GM19043 (cell line): ENCODE measurements at regions not wholly inside any gene's neighbourhood (a gene's known extent, or its start where the extent isn't known, plus 50 kb on each side); places are given as distances from the start of the nearest gene placed in this dataset.
"Not testable (repeated sequence)": the region's sequence is repeated elsewhere in the genome, so short reads cannot be mapped to it uniquely, and the experiment has no call there.

Experiments used
- ATAC-seq: cut with Tn5 transposase; IDR thresholded peaks from one replicate; pipeline ENCODE4 v1.9.1; 2021; ENCODE audit warnings: low read depth; ENCODE audit not compliant: unreplicated experiment

DNA sequence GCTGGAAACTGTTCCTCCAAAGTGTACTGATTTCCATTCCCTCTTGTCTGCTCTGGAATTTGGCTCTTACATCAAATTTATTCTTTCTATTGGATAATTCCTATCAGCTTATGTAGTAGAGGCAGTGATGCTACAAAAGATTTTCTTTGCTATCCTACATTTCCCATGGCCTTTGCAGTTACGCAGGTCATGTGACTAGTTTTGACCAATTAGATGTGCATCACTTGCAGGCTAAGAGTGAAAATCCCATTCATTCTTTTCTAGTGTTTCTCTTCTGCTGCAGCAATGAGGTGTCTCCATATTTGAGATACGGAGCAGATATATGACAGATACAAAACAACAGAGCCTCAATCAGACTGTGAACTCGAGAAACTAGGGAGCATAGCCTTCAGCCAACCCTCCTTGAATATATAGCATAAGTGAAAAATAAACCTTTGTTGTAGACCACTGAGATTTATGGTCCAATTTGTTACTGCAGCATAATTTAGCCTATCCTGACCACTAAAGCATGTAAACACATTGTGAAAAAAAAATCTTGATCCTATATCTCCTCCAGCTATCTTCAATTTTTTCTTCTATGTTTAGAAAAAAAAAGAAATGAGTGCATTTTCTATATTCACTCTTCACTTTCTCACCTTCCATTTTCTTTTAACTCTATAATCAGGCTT is 102.0 kb downstream of the HNMT start:
- ATAC-seq, result no peak

GRCh38 chr2:138066841-138067240 is 102.6 kb downstream of the HNMT start:
- no peak for ATAC-seq

DNA sequence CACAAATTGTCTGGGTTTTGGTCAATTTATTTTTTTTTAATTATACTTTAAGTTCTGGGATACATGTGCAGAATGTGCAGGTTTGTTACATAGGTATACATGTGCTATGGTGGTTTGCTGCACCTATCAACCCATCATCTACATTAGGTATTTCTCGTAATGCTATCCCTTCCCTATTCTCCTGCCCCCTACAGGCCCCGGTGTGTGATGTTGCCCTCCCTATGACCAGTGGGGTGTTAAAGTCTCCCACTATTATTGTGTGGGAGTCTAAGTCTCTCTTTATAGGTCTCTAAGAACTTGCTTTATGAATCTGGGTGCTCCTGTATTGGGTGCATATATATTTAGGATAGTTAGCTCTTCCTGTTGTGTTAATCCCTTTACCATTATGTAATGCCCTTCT is 104.4 kb downstream of the HNMT start:
- not testable (repeated sequence) for ATAC-seq

DNA sequence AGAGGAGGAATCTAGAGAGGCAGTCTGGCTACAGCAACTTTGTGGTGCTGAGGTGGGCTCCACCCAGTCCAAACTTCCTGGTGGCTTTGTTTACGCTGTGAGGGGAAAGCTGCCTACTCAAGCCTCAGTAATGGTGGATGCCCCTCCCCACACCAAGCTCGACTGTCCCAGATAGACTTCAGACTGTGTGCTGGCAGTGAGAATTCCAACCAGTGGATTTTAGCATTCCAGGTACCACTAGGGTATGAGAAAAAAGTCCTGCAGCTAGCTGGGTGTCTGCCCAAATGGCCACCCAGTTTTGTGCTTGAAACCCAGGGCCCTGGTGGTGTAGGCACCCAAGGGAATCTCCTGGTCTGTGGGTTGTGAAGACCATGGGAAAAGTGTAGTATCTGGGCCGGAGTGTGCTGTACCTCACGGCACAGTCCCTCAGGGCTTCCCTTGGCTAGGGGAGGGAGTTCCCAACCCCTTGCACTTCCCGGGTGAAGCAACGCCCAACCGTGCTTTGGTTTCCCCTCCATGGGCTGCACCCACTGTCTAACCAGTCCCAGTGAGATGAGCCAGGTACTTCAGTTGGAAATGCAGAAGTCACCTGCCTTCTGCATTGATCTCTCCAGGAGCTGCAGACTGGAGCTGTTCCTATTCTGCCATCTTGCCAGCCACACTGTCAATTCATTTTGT is 106.9 kb downstream of the HNMT start:
- not testable (repeated sequence) for ATAC-seq

GRCh38 chr2:138071720-138072719 is 107.7 kb downstream of the HNMT start:
- ATAC-seq, result no peak

DNA sequence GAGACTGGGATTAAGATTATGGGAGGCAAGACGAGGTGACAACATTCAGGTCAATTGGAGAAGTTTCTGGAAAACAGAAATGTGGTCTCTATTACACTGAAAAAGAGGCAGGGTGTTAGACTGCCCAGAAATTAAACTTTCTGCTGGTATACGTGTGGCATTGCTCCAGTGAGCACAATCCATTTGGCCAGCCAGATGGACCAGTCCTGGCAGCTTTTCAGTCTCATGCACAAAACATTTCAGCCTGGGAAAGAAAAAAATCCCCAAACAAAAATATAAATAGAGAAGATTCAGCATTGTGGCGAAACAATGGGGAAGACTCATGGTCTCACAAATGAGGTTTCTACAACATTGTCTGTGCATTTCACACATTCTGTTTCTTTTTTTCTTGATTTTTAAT is 113.9 kb downstream of the HNMT start:
- no peak for ATAC-seq

DNA sequence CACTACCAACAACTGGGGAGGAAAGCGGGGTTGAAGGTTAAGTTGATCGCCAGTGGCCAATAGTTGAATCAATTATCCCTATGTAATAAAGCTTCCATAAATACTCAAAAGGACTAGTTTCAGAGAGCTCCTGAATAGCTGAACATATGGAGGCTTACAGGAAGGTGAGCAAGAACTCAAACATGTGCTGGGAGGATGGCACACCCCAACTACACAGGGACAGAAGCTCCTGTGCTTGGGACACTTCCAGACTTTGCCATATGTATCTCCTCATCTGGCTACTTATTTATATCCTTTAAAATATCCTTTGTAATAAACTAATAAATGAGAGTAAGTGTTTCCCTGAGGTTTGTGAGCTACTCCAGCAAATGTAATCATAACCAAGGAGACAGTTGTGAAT is 115.7 kb downstream of the HNMT start:
- no peak for ATAC-seq

DNA sequence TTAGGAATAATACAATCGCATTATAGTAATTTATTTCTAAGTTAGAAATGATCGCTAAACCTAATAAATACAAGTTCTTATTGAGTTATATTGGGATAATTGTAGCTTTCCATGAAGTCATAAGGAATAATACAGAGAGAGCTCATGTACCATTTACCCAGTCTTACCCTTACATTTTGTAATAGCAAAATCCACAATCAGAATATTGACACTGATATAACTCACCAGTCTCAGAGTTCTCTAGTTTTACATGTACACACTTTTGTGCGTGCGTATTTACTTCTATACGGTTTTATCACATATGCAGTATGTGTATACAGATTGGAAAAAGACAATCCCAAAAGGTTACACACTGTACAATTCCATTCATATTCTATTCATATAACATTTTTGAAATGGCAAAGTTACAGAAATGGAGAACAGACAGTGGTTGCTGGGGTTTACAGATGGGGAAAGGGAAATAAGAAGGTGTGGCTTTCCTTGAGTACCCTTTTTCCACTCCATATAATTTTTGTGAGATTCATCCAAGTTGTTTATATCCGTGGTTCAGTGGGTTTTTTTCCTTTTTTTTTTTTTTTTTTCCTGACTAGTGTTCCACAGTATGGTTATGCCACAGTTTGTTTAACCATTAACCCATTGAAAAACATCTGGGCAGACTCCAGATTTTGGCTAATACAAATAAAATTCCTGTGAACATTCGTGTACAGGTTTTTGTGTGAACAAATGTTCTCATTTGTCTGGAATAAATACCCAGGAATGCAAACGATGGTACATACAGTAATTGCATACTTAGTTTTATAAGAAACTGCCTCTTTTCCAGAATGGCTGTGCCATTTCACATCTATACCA is 117.2 kb downstream of the HNMT start:
- no peak for ATAC-seq

GRCh38 chr2:138084206-138084605 is 119.9 kb downstream of the HNMT start:
- ATAC-seq, result no peak

- not testable (repeated sequence) for ATAC-seq
Measured at GRCh38 chr2:138085441-138085840, 121.2 kb downstream of the HNMT start.

- ATAC-seq, result no peak
Measured at GRCh38 chr2:138086576-138086975, 122.3 kb downstream of the HNMT start.

DNA sequence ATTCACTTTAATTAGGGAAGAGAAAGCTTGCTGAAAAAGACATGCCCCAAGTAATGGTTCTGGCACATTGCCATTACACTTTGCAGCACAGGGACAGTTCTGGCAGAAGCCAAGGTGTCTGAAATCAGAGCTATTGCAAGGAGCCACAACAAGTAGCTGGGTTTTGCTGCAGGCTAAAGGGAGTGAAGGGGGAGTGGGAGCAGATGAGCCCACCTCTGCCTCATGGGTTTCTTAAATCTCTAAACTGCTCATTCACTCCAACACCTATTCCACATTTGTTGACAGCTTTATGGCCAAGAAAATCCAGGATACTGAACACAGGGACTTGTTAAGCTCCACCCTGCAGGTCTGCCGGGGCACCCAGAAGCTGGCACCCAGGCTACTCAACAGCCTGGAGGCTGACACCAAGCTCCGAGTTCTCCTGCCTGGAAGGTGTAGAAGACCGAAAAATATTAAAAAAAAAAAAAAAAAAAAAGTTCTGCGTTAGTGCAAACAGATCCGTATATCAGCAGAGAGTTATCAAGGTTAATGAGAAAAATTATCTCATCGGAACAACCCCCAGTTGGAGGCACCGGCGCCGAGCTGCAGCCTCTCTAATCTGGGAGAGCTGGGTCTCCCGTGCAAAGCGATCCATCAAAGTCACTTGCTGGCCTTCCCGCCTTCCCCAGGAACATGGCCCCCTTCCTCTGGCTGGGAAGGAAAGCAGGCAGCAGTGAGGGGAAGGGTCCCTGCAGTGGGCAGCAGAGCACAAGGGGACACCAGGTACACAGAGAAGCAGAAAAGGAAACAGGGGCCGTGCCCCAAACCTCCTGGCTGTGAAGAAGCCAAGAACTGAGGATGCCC is 123.7 kb downstream of the HNMT start:
- ATAC-seq, result no peak

- peak; percentile 76 for ATAC-seq
Measured at GRCh38 chr2:138090330-138090729, 126.1 kb downstream of the HNMT start.

- ATAC-seq, result no peak
Measured at GRCh38 chr2:138093455-138093854, 129.2 kb downstream of the HNMT start.

- ATAC-seq, result no peak
Measured at GRCh38 chr2:138094031-138094430, 129.8 kb downstream of the HNMT start.

DNA sequence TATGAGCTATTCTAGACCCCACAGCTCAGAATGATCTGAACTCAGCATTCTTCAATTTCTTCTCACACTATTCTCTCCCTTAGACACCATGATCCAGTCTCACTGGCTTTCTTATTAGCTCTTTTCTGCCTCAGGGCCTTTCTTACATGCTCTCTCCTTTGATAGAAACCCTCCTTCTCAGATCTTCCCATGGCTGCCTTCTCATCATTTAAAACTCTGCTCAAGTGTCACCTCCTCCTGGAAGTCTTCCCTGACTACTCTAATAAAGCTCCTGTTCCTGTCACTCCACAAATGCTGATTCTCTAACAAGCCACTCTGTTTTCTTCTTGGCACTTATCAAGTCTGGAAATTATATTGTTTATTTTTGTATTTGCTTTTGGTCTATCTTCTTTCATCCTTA is 131.1 kb downstream of the HNMT start:
- ATAC-seq, result no peak

- not testable (repeated sequence) for ATAC-seq
Measured at GRCh38 chr2:138099288-138099687, 135.0 kb downstream of the HNMT start.

DNA sequence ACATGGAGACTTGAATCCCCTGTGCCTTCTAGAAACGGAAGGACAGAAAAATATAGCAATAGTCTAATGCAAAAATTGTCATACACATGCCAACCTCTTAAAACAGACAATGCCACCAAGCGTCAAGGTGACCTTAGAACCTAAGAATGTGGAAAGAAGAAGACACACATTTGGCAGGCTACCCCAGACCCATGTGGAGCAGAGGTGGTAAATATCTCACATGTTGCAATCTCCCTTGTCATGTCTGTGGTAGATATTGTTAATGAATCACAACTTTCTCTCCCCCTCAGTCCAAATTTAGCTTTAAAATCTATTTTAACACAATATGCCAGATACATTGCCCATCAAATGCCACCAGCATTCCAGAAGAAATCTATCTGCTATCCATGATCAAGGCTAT is 137.4 kb downstream of the HNMT start:
- no peak for ATAC-seq

GRCh38 chr2:138102664-138103063 is 138.4 kb downstream of the HNMT start:
- no peak for ATAC-seq
